ENCODE measurements at regions not wholly inside any gene's neighbourhood (a gene's known extent, or its start where the extent isn't known, plus 50 kb on each side); places are given as distances from the start of the nearest gene placed in this dataset.

DNA sequence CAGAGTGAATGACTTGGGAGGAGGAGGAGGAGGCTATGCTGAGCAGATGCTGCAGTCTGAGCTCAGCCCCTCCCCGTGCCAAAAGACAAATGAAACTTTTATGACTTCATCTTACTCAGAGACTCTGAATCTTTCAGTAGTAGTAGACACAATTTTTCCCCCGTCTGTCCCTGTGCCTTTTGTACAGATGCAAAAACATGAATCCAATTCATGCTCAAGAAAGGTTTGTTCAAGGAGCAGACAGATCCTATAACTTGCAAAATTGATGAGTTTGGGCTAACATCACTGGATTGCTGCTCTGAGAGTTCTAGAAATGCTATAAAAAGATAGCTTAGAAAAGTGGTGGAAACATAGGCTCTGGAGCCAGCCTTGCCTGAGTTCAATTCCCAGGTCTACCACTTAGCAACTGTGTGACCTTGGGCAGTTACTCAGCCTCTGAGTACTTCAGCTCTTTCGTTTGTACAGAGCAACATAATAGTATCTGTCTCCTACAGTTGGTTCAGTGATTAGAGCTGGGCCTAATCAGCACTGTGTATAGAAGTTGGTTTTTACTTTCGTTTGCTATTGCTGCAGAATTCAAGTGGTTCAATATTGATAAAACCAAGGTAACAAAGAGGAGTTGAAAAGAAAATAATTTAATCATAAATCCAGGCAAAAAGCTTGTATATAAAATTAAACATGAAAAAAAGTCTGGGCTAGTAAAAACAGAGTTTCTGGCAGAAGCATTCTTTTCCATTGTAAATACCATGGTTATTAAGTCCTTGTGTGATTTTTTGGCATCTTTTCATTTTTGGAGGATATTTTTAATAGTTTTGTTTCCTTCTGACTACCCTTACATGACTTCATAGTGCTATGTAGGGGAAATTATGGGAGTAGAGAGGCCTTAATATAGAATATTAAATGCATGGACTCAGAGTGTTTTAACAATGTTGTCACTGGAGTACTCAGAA lies 174.2 kb upstream of the ZNF32 start:
- no peaks in the 10 kb centered on the region for H3K36me3 ChIP-seq (ENCODE audit: control insufficient read depth in 1 of 2, insufficient read depth in 2 of 2, low read length in 2 of 2)
- no peaks in the 10 kb centered on the region for H3K4me1 ChIP-seq (ENCODE audit: control insufficient read depth in 1 of 2, insufficient read depth in 2 of 2, low read length in 2 of 2)
- H3K4me3 ChIP-seq (ENCODE audit: low read depth in 1 of 2, low read length in 2 of 2) = no peak overlapping the region
- no peaks in the 10 kb centered on the region for H3K27me3 ChIP-seq (ENCODE audit: low read depth, low read length)
- H3K27ac ChIP-seq (ENCODE audit: low read length) = no peak overlapping the region
- no peaks in the 10 kb centered on the region for H3K9me3 ChIP-seq (ENCODE audit: control insufficient read depth in 1 of 2, low read length in 2 of 2)

DNA sequence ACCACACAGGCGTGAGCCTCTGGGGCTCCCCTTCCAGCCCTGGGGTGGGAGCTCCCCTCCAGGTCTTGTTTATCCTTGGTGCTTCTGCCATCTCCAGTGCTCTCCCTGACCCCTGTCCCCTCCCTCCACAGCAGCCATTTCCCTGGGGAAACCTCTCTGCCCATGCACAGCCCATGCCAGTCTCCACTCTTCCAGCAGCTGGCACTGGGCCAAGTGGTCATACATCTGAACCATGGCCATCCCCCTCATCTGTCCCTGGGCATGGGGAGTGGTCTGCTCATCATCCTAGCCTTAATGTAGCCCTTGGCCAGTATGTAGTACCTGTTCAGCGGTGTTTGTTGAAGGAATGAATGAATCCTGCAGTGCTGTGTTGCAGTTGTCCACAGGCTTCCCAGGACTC lies 172.4 kb upstream of the ZNF32 start:
- H3K27me3 ChIP-seq (ENCODE audit: low read depth, low read length) = no peaks in the 10 kb centered on the region
- H3K4me1 ChIP-seq (ENCODE audit: control insufficient read depth in 1 of 2, insufficient read depth in 2 of 2, low read length in 2 of 2) = no peaks in the 10 kb centered on the region
- H3K36me3 ChIP-seq (ENCODE audit: control insufficient read depth in 1 of 2, insufficient read depth in 2 of 2, low read length in 2 of 2) = no peaks in the 10 kb centered on the region
- H3K27ac ChIP-seq (ENCODE audit: low read length) = no peak overlapping the region
- no peak overlapping the region for H3K4me3 ChIP-seq (ENCODE audit: low read depth in 1 of 2, low read length in 2 of 2)
- no peaks in the 10 kb centered on the region for H3K9me3 ChIP-seq (ENCODE audit: control insufficient read depth in 1 of 2, low read length in 2 of 2)

DNA sequence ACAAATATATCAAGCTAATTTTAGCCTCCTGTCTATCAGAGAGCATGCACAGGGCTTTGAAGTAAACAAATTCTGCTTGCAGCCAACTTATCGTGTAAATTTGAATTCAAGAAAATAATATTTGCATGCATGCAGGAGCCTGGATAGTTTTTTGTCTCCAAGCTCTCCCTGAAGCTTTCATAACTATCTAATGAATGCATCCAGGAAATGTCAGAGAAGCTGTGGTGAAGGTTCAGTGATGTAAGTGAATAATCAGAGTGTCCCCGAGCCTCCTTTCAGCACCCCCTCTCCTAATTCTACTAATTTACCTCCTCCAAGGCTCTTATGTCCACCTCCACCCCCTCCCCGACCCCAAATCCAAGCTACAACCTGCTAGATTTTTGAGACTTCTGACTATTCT lies 172.0 kb upstream of the ZNF32 start:
- Histone ChIP-seq H3K9me3 (ENCODE audit: control insufficient read depth in 1 of 2, low read length in 2 of 2) (no peaks in the 10 kb centered on the region), H3K36me3 (ENCODE audit: control insufficient read depth in 1 of 2, insufficient read depth in 2 of 2, low read length in 2 of 2) (no peaks in the 10 kb centered on the region), H3K4me3 (ENCODE audit: low read depth in 1 of 2, low read length in 2 of 2) (no peak overlapping the region), H3K27ac (ENCODE audit: low read length) (no peak overlapping the region), H3K4me1 (ENCODE audit: control insufficient read depth in 1 of 2, insufficient read depth in 2 of 2, low read length in 2 of 2) (no peaks in the 10 kb centered on the region), H3K27me3 (ENCODE audit: low read depth, low read length) (no peaks in the 10 kb centered on the region)

DNA sequence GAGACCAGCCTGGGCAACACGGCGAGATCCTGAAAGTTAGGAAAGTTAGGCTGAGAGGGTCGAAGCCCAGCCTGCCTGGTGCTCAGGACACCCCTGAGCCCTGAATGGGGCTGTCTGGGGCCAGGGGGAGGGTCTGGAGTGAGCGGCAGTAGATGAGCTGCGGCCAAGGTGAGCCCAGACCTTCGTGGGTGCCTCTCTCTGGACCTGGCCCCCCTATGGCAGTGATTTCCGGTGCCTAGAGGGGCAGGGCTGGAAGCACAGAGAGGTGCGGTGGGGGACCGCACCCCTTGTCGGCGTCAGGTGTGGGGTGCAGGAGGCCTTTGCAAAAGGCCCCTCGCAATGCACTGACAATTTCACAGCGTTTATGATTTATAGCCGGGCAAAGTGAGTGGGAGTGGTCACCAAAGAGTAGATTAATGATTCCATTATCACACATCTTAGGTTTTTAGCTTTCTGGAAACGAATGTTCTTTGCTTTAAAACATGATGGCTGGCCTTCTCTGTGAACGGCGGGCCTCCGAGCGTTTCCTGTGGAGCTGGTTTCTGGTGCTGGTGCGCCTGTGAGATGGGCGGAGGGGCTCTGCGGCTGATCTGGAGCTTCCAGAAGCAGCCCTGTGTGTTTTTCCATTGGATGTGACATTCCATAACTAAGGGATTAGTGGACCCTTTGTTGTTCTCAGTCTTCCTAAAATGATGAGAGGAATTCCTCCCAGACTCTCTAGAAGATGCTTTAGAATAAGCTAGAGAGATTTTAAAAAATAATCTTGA lies 171.0 kb upstream of the ZNF32 start:
- Histone ChIP-seq H3K27ac (ENCODE audit: low read length) (no peak overlapping the region), H3K9me3 (ENCODE audit: control insufficient read depth in 1 of 2, low read length in 2 of 2) (no peaks in the 10 kb centered on the region), H3K4me3 (ENCODE audit: low read depth in 1 of 2, low read length in 2 of 2) (no peak overlapping the region), H3K36me3 (ENCODE audit: control insufficient read depth in 1 of 2, insufficient read depth in 2 of 2, low read length in 2 of 2) (no peaks in the 10 kb centered on the region), H3K27me3 (ENCODE audit: low read depth, low read length) (no peaks in the 10 kb centered on the region), H3K4me1 (ENCODE audit: control insufficient read depth in 1 of 2, insufficient read depth in 2 of 2, low read length in 2 of 2) (no peaks in the 10 kb centered on the region)

DNA sequence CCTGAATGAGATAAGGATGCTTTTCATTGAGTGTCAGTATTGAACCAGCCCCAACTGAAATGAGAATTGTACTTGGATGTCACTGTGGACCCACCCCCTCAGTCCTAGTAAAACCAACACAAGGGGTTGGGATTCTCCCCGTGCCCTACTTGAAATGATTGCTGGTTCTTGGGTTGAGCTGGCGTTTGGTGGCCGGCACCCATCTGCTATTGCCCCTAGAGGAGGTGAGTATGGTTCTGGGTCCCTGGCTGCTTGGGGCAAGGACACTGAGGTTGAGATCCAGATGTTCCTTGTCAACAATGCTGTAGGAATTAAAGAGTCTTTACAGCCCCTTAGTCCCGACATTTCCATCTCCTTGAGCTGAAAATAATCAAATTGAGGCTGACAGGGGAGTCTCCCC lies 170.0 kb upstream of the ZNF32 start:
- Histone ChIP-seq H3K27ac (ENCODE audit: low read length) (no peak overlapping the region), H3K4me1 (ENCODE audit: control insufficient read depth in 1 of 2, insufficient read depth in 2 of 2, low read length in 2 of 2) (no peaks in the 10 kb centered on the region), H3K27me3 (ENCODE audit: low read depth, low read length) (no peaks in the 10 kb centered on the region), H3K4me3 (ENCODE audit: low read depth in 1 of 2, low read length in 2 of 2) (no peak overlapping the region), H3K9me3 (ENCODE audit: control insufficient read depth in 1 of 2, low read length in 2 of 2) (no peaks in the 10 kb centered on the region), H3K36me3 (ENCODE audit: control insufficient read depth in 1 of 2, insufficient read depth in 2 of 2, low read length in 2 of 2) (no peaks in the 10 kb centered on the region)

DNA sequence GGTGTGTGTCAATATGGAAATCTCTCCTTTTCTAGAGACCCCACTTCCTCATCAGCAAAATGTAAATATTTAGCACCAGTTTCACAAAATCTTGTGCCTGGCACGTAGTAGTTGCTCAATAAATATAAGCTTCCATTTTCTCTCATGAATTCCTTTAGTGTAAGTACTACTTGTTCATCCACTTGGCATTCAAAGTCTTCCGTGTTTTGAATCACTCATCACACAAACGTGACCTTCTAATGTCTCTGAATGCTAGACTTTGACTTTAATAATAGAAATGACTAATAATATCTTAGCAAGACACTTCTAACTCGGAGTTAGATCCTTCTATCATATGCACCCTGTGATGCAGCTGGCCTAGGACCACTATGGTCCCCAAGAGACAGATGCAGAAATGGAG lies 168.7 kb upstream of the ZNF32 start:
- Histone ChIP-seq H3K27ac (ENCODE audit: low read length) (no peak overlapping the region), H3K4me3 (ENCODE audit: low read depth in 1 of 2, low read length in 2 of 2) (no peak overlapping the region), H3K4me1 (ENCODE audit: control insufficient read depth in 1 of 2, insufficient read depth in 2 of 2, low read length in 2 of 2) (no peaks in the 10 kb centered on the region), H3K27me3 (ENCODE audit: low read depth, low read length) (no peaks in the 10 kb centered on the region), H3K9me3 (ENCODE audit: control insufficient read depth in 1 of 2, low read length in 2 of 2) (no peaks in the 10 kb centered on the region), H3K36me3 (ENCODE audit: control insufficient read depth in 1 of 2, insufficient read depth in 2 of 2, low read length in 2 of 2) (no peaks in the 10 kb centered on the region)

DNA sequence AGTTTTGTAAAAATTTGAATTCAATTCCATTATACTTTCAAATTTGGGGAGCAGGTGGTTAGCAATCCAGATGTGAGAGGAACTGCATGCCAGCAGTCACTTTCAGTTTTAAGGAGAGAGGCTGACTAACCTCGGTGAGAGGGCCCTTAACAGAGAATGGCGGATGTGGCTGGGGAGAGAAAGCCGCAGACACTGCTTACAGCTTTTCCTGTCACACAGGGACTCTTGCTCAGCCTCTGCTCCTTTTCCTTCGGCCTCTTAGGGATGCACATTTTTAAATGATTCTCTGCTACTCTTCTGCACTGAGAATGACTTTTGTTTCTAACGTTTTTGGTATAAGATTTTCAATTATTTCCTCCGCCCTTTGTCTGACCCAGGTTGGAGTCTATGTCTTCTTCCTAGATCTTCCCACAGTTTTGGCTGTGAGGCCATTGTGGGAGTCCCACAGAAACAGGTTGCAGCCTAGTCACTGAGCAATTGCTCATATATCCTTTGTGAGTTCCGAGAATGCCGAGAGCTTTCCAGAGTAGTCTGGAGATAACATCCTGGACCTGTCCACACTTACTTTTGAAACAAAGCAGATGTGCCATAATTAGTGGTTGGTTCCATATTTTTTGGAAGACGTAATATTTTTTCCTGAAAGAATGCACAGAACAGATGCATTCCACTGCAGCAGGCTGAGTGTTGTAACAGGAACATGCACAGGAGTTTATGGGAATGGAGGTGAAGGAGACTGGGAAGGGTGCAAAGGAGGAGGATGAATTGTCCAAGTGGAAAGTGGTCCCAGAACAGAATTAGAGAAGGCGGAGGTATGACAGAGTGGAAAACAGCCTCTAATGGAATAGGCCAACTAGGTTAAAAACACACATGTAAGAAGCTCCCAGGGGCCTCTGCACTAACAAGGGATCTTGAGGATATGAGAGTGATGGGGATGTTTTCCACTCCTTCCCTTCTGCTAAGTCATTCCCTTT lies 168.0 kb upstream of the ZNF32 start:
- H3K4me1 ChIP-seq (ENCODE audit: control insufficient read depth in 1 of 2, insufficient read depth in 2 of 2, low read length in 2 of 2) = peaks cover 0 to 1% of the 10 kb centered on the region in 2 donors
- no peak overlapping the region for H3K4me3 ChIP-seq (ENCODE audit: low read depth in 1 of 2, low read length in 2 of 2)
- H3K36me3 ChIP-seq (ENCODE audit: control insufficient read depth in 1 of 2, insufficient read depth in 2 of 2, low read length in 2 of 2) = no peaks in the 10 kb centered on the region
- H3K27ac ChIP-seq (ENCODE audit: low read length) = no peak overlapping the region
- no peaks in the 10 kb centered on the region for H3K9me3 ChIP-seq (ENCODE audit: control insufficient read depth in 1 of 2, low read length in 2 of 2)
- no peaks in the 10 kb centered on the region for H3K27me3 ChIP-seq (ENCODE audit: low read depth, low read length)

DNA sequence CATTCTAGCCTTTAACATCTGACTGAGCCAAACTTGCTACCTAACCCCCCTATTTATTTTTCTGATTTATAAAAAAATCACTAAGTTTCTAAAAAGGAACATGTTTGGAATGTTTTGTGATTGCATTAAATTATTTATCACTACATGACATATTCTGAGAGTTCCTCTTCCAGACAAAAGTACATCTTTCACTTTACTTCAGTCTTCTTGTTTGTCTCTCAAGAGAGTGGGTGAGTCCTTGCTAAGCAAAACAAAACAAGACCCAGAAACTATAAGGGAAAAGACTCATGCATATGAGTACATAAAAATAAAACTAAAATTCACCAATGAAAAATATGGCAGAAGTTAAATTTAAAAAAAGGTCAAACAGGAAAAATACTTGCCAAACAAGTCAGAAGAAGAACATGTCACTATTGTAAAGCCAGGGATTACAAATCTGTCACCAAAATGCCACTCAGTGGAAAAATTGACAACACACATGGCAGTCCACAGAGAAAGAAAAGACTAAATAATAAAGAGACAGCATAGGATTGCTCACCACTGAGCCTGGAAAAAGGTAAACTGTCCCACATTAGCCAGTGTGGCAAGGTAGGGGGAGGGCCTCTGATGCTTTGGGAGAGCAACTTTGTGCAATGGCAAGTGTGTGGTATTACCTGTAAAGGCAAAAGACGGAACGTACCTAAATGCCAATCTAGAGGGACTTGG lies 166.7 kb upstream of the ZNF32 start:
- Histone ChIP-seq H3K27me3 (ENCODE audit: low read depth, low read length) (no peaks in the 10 kb centered on the region), H3K9me3 (ENCODE audit: control insufficient read depth in 1 of 2, low read length in 2 of 2) (no peaks in the 10 kb centered on the region), H3K4me1 (ENCODE audit: control insufficient read depth in 1 of 2, insufficient read depth in 2 of 2, low read length in 2 of 2) (peaks cover 0 to 4% of the 10 kb centered on the region in 2 donors), H3K36me3 (ENCODE audit: control insufficient read depth in 1 of 2, insufficient read depth in 2 of 2, low read length in 2 of 2) (no peaks in the 10 kb centered on the region), H3K27ac (ENCODE audit: low read length) (no peak overlapping the region), H3K4me3 (ENCODE audit: low read depth in 1 of 2, low read length in 2 of 2) (no peak overlapping the region)

DNA sequence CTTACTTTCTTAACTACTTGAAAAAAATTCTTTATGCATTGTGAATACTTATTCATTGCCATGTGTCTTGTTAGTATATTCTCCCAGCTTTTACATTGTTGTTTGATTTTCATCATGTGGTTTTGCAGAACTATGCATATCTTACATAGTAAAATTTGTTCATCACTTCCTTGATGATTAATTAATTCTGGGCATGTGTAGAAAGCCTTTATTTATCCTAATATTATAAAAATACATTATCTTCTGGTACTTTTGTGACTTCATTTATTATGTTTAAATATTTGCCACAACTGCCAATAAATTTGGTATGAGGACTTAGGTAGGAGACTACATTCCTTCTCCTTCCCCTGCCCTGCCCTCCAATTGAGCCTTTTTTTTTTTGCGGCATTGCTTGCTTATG lies 166.0 kb upstream of the ZNF32 start:
- peaks cover 0 to 4% of the 10 kb centered on the region in 2 donors for H3K4me1 ChIP-seq (ENCODE audit: control insufficient read depth in 1 of 2, insufficient read depth in 2 of 2, low read length in 2 of 2)
- no peaks in the 10 kb centered on the region for H3K27me3 ChIP-seq (ENCODE audit: low read depth, low read length)
- H3K36me3 ChIP-seq (ENCODE audit: control insufficient read depth in 1 of 2, insufficient read depth in 2 of 2, low read length in 2 of 2) = no peaks in the 10 kb centered on the region
- H3K4me3 ChIP-seq (ENCODE audit: low read depth in 1 of 2, low read length in 2 of 2) = no peak overlapping the region
- H3K9me3 ChIP-seq (ENCODE audit: control insufficient read depth in 1 of 2, low read length in 2 of 2) = no peaks in the 10 kb centered on the region
- no peak overlapping the region for H3K27ac ChIP-seq (ENCODE audit: low read length)

DNA sequence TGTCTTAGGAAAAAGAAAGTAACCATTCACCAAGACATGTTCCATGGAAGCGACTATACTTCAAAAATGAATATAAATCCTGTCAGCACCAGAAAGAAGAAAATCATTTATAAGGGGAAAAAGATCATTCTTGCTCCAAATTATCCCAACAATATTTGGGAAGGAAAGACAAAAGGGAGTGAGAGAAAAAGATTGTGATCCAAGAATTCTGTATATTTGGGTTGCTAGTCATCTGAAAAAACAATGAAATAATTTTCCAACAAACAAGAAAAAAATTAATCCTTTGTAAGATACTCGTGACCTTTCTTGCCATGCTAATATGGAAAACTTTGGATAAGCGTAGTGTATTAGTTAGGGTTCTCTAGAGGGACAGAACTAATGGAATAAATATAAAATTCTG lies 163.2 kb upstream of the ZNF32 start:
- H3K9me3 ChIP-seq (ENCODE audit: control insufficient read depth in 1 of 2, low read length in 2 of 2) = no peaks in the 10 kb centered on the region
- no peaks in the 10 kb centered on the region for H3K36me3 ChIP-seq (ENCODE audit: control insufficient read depth in 1 of 2, insufficient read depth in 2 of 2, low read length in 2 of 2)
- no peak overlapping the region for H3K27ac ChIP-seq (ENCODE audit: low read length)
- no peak overlapping the region for H3K4me3 ChIP-seq (ENCODE audit: low read depth in 1 of 2, low read length in 2 of 2)
- H3K4me1 ChIP-seq (ENCODE audit: control insufficient read depth in 1 of 2, insufficient read depth in 2 of 2, low read length in 2 of 2) = peaks cover 0 to 4% of the 10 kb centered on the region in 2 donors
- no peaks in the 10 kb centered on the region for H3K27me3 ChIP-seq (ENCODE audit: low read depth, low read length)
